ENCODE measurements at regions not wholly inside any gene's neighbourhood (a gene's known extent, or its start where the extent isn't known, plus 50 kb on each side); places are given as distances from the start of the nearest gene placed in this dataset.

DNA sequence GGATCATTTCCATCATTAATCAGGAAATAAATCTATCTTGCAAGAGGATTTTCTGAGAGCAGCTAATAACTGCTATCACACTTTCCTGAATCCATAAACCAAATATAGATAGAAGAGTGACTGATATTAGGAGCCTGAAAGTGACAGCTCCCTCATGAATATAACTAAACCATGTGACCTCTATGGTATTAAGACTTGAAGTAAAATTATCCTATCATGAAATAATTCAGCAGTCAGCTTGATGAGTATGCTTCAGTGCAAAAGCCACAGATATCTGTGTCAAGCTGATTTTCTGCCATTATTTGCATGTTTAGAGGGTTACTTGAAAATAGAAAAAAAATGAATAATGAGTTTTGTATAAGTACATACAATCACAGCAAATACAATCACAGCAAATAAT, 80.1 kb upstream of the PPP1R3A start:
- TF ChIP-seq, protein P1, sequence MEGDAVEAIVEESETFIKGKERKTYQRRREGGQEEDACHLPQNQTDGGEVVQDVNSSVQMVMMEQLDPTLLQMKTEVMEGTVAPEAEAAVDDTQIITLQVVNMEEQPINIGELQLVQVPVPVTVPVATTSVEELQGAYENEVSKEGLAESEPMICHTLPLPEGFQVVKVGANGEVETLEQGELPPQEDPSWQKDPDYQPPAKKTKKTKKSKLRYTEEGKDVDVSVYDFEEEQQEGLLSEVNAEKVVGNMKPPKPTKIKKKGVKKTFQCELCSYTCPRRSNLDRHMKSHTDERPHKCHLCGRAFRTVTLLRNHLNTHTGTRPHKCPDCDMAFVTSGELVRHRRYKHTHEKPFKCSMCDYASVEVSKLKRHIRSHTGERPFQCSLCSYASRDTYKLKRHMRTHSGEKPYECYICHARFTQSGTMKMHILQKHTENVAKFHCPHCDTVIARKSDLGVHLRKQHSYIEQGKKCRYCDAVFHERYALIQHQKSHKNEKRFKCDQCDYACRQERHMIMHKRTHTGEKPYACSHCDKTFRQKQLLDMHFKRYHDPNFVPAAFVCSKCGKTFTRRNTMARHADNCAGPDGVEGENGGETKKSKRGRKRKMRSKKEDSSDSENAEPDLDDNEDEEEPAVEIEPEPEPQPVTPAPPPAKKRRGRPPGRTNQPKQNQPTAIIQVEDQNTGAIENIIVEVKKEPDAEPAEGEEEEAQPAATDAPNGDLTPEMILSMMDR (conservative IDR thresholded peaks at IDR 0.05; ENCODE audit: low read depth, low read length): no peak
- H4K20me1 ChIP-seq (ENCODE audit: insufficient read depth): no peaks in the 10 kb centered on the region

DNA sequence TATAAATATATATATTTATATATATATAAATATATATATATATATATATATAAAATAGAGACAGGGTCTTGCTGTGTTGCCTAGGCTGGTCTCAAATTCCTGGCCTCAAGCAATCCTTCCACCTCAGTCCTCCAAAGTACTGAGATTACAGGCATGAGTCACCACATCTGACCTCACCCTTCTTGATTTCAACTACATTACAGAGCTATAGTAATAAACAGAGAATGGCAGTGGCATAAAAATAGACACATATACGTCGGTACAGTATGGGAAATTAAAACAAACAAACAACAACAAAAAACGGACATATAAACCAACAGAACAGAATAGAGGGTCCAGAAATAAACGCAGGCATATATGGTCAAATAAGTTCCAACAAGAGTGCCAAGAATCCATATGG, 77.6 kb upstream of the PPP1R3A start:
- H3K36me3 ChIP-seq (ENCODE audit: insufficient read depth): no peaks in the 10 kb centered on the region
- TF ChIP-seq, protein P1 (conservative IDR thresholded peaks at IDR 0.05; ENCODE audit: low read depth, low read length): no peak
- H3K27me3 ChIP-seq (ENCODE audit: insufficient read depth, low read depth): no peaks in the 10 kb centered on the region
- no peaks in the 10 kb centered on the region for H4K20me1 ChIP-seq (ENCODE audit: insufficient read depth)
- no peak overlapping the region for H3K4me2 ChIP-seq
- no peaks in the 10 kb centered on the region for H3K4me1 ChIP-seq (ENCODE audit: low read depth, poor library complexity, severe bottlenecking)
- H3K4me3 ChIP-seq (IDR thresholded peaks at IDR 0.05; ENCODE audit: insufficient read depth, low read depth, low read length): no peak overlapping the region
- H3K27ac ChIP-seq: no peak overlapping the region
- no peak overlapping the region for H2AFZ ChIP-seq (ENCODE audit: low read depth)
- H3K9ac ChIP-seq: no peak overlapping the region
- H3K79me2 ChIP-seq (ENCODE audit: insufficient read depth, low read depth): no peaks in the 10 kb centered on the region

More for the DNA sequence above, 80.1 kb upstream of the PPP1R3A start:
- no peaks in the 10 kb centered on the region for H3K4me1 ChIP-seq (ENCODE audit: low read depth, poor library complexity, severe bottlenecking)
- H3K4me2 ChIP-seq: no peak overlapping the region
- no peaks in the 10 kb centered on the region for H3K79me2 ChIP-seq (ENCODE audit: insufficient read depth, low read depth)
- H2AFZ ChIP-seq (ENCODE audit: low read depth): no peak overlapping the region
- no peaks in the 10 kb centered on the region for H3K36me3 ChIP-seq (ENCODE audit: insufficient read depth)
- H3K27me3 ChIP-seq (ENCODE audit: insufficient read depth, low read depth): no peaks in the 10 kb centered on the region
- H3K4me3 ChIP-seq (IDR thresholded peaks at IDR 0.05; ENCODE audit: insufficient read depth, low read depth, low read length): no peak overlapping the region
- no peak overlapping the region for H3K9ac ChIP-seq
- H3K27ac ChIP-seq: no peak overlapping the region

DNA sequence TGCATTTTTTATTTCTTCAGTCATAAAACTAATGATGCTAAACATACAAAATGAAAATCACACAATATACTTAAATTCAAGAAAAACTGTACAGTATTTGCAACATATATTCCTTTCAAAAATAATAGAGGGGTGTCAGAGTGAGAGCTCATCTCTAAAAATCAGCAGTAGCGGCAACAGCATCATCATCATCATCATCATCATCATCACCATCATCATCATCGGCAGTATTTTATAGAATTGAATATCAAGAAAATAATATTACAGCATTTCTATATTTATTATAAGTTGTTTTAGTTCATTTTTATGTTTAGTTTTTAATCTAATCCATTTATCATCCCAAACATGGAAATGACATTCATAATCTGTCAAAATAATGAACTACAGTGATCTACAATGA, 67.4 kb upstream of the PPP1R3A start:
- Histone ChIP-seq H4K20me1 (ENCODE audit: insufficient read depth) (no peaks in the 10 kb centered on the region), H3K4me2 (no peak overlapping the region), H3K36me3 (ENCODE audit: insufficient read depth) (no peaks in the 10 kb centered on the region), H3K27ac (no peak overlapping the region), H3K9ac (no peak overlapping the region), H3K4me3 (IDR thresholded peaks at IDR 0.05; ENCODE audit: insufficient read depth, low read depth, low read length) (no peak overlapping the region), H3K79me2 (ENCODE audit: insufficient read depth, low read depth) (no peaks in the 10 kb centered on the region), H3K27me3 (ENCODE audit: insufficient read depth, low read depth) (no peaks in the 10 kb centered on the region), H2AFZ (ENCODE audit: low read depth) (no peak overlapping the region), H3K4me1 (ENCODE audit: low read depth, poor library complexity, severe bottlenecking) (no peaks in the 10 kb centered on the region)
- TF ChIP-seq, protein P1 (conservative IDR thresholded peaks at IDR 0.05; ENCODE audit: low read depth, low read length): no peak

DNA sequence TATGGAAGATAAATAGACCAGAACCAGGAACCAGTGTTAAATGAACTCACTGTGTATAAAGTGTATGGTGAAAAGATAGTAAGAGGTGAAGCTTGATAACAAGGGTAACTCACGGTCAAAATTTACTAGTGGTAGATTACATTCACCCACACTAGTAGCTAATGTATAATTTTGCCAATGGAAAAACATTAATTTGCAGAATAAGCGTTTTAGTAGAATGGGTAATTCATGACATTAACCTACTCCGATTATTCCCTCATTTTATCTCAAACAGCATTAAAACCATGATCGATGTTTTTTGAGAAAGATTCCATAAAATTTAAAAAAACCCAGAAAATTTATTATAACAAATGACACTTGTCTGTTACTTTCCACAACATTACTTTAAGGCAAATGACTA, 57.7 kb upstream of the PPP1R3A start:
- Histone ChIP-seq H3K4me3 (IDR thresholded peaks at IDR 0.05; ENCODE audit: insufficient read depth, low read depth, low read length) (no peak overlapping the region), H2AFZ (ENCODE audit: low read depth) (no peak overlapping the region), H3K27ac (no peak overlapping the region), H3K4me1 (ENCODE audit: low read depth, poor library complexity, severe bottlenecking) (no peaks in the 10 kb centered on the region), H3K79me2 (ENCODE audit: insufficient read depth, low read depth) (no peaks in the 10 kb centered on the region), H4K20me1 (ENCODE audit: insufficient read depth) (no peaks in the 10 kb centered on the region), H3K4me2 (no peak overlapping the region), H3K27me3 (ENCODE audit: insufficient read depth, low read depth) (no peaks in the 10 kb centered on the region), H3K36me3 (ENCODE audit: insufficient read depth) (no peaks in the 10 kb centered on the region), H3K9ac (no peak overlapping the region)
- TF ChIP-seq, protein P1 (conservative IDR thresholded peaks at IDR 0.05; ENCODE audit: low read depth, low read length): no peak

All from KMS-11 (cell line).